HepG2 (cell line): ENCODE measurements at regions not wholly inside any gene's neighbourhood (a gene's known extent, or its start where the extent isn't known, plus 50 kb on each side); places are given as distances from the start of the nearest gene placed in this dataset.

Experiments used
- CBX1 ChIP-seq: IDR thresholded peaks from one replicate; pipeline ENCODE4 v1.6.1; 2016; ENCODE audit warnings: antibody characterized with exemption, low read depth
- DNMT1 ChIP-seq: sonication (generic); formaldehyde crosslinking; IDR thresholded peaks from 2 replicates; pipeline ENCODE4 v1.5.1; 2020; ENCODE audit warnings: mild to moderate bottlenecking, missing genetic modification reagents
- GABPB1 ChIP-seq: IDR thresholded peaks from 2 replicates; pipeline ENCODE4 v1.6.1; 2016; ENCODE audit warnings: mild to moderate bottlenecking, missing genetic modification reagents, moderate library complexity, missing compliant biosample characterization
- GATAD1 ChIP-seq: IDR thresholded peaks from 2 replicates; pipeline ENCODE4 v1.6.1; 2016; ENCODE audit warnings: missing genetic modification reagents, missing compliant biosample characterization
- MEIS1 ChIP-seq: sonication (generic); formaldehyde crosslinking; IDR thresholded peaks from 2 replicates; pipeline ENCODE4 v1.9.0; 2021; ENCODE audit warnings: mild to moderate bottlenecking, missing genetic modification reagents, moderate library complexity, borderline replicate concordance
- RAD21 ChIP-seq: fragments of 450-650 bp; formaldehyde crosslinking; IDR thresholded peaks from 2 replicates; pipeline ENCODE4 v1.5.0; 2020; ENCODE audit warnings: mild to moderate bottlenecking
- ZBTB7A ChIP-seq: sonication (generic); formaldehyde crosslinking; IDR thresholded peaks from 2 replicates; pipeline ENCODE4 v1.8.0; 2022; ENCODE audit warnings: mild to moderate bottlenecking, missing genetic modification reagents
- ZFP37 ChIP-seq: sonication (generic); formaldehyde crosslinking; IDR thresholded peaks from 2 replicates; pipeline ENCODE4 v1.4.0; 2020; ENCODE audit warnings: missing genetic modification reagents, borderline replicate concordance
- TF ChIP-seq, protein P1 (sequence below): IDR thresholded peaks from 2 replicates; pipeline ENCODE4 v1.6.1; 2016

DNA sequence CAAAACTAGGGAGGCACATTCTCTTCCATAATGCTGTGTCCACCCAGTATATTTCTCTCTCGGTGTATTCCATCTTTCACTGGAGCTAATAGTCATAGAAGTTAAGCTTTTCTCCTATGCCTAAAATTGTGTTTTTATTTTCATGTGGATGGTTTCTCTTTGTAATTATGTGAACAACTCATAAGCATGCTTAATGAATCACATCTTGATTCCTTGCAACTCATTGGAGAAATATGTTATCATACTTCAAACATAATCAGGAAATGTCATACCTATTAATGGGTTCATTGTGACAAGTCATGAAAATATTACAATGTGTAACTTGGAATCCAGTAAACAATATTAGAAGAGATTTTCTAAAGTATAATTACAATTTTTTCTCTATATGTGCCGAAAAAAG lies 186.3 kb downstream of the SLC7A11 start:
- TF ChIP-seq, protein P1, sequence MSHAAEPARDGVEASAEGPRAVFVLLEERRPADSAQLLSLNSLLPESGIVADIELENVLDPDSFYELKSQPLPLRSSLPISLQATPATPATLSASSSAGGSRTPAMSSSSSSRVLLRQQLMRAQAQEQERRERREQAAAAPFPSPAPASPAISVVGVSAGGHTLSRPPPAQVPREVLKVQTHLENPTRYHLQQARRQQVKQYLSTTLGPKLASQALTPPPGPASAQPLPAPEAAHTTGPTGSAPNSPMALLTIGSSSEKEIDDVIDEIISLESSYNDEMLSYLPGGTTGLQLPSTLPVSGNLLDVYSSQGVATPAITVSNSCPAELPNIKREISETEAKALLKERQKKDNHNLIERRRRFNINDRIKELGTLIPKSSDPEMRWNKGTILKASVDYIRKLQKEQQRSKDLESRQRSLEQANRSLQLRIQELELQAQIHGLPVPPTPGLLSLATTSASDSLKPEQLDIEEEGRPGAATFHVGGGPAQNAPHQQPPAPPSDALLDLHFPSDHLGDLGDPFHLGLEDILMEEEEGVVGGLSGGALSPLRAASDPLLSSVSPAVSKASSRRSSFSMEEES: no peak
- no peak for TF ChIP-seq GABPB1
- TF ChIP-seq CBX1: no peak
- no peak for TF ChIP-seq GATAD1 (CRISPR knock-in tag)
- TF ChIP-seq MEIS1 (CRISPR knock-in tag): no peak
- no peak for TF ChIP-seq RAD21
- no peak for TF ChIP-seq ZFP37 (CRISPR knock-in tag)
- TF ChIP-seq DNMT1 (CRISPR knock-in tag): no peak
- TF ChIP-seq ZBTB7A: no peak
